ENCODE measurements at regions not wholly inside any gene's neighbourhood (a gene's known extent, or its start where the extent isn't known, plus 50 kb on each side); places are given as distances from the start of the nearest gene placed in this dataset.

DNA sequence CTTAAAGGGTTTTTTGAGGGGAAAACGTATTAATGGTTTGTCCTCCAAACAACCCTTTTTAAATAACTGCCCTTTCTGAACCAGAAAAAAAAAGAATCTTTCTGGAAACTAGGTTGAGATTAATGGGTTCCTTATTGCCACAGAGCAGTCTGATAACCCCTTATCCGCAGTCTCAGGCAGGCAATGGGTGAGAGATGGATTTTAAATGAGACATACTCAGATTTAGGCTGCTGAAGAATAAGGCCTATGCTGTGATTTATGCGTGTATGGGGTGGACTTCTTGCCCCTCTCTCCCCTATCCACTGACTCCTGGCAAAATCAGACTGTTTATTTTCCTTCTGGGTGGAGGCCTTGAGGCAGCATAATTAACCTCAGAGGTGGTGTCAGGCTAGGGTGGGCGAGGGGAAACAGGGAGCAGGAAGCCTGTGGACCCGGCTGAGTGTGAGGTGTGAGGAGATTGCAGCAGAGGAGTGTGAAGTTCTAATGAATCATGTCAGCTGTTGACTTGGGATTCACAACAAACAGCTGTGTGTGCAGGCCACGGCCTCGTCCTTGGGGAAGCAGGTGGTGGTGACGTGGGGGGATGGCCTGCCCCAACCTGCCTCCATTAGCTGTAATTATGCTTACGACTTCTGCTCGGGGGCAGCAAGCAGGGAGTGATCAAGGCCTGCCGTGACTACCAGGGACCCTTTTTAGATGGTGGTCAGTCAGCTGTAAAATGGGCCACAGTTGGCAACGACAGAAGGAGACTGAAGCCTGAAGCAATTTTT is 196.4 kb downstream of the SEMA6A start:
- Mint-ChIP-seq H3K36me3 (ENCODE audit: low read depth) (peaks cover 6% of the 10 kb centered on the region), H3K4me3 (peak overlapping the region; percentile 10), H3K4me1 (peaks cover 77% of the 10 kb centered on the region), H3K27me3 (ENCODE audit: low read depth, poor library complexity) (no peaks in the 10 kb centered on the region), H3K9me3 (no peaks in the 10 kb centered on the region), H3K27ac (peak overlapping the region; percentile 58)
- TF ChIP-seq, protein P1, sequence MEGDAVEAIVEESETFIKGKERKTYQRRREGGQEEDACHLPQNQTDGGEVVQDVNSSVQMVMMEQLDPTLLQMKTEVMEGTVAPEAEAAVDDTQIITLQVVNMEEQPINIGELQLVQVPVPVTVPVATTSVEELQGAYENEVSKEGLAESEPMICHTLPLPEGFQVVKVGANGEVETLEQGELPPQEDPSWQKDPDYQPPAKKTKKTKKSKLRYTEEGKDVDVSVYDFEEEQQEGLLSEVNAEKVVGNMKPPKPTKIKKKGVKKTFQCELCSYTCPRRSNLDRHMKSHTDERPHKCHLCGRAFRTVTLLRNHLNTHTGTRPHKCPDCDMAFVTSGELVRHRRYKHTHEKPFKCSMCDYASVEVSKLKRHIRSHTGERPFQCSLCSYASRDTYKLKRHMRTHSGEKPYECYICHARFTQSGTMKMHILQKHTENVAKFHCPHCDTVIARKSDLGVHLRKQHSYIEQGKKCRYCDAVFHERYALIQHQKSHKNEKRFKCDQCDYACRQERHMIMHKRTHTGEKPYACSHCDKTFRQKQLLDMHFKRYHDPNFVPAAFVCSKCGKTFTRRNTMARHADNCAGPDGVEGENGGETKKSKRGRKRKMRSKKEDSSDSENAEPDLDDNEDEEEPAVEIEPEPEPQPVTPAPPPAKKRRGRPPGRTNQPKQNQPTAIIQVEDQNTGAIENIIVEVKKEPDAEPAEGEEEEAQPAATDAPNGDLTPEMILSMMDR (IDR thresholded peaks at IDR 0.05), result no peak
- peak; percentile 20 for DNase-seq

- Mint-ChIP-seq H3K27ac (no peak overlapping the region), H3K9me3 (no peaks in the 10 kb centered on the region), H3K4me1 (peaks cover 73% of the 10 kb centered on the region), H3K36me3 (ENCODE audit: low read depth) (peaks cover 7% of the 10 kb centered on the region), H3K4me3 (no peak overlapping the region), H3K27me3 (ENCODE audit: low read depth, poor library complexity) (no peaks in the 10 kb centered on the region)
- DNase-seq, result no peak
- TF ChIP-seq, protein P1 (IDR thresholded peaks at IDR 0.05), result no peak
Measured at GRCh38 chr5:116377276-116378006, 197.2 kb downstream of the SEMA6A start.

DNA sequence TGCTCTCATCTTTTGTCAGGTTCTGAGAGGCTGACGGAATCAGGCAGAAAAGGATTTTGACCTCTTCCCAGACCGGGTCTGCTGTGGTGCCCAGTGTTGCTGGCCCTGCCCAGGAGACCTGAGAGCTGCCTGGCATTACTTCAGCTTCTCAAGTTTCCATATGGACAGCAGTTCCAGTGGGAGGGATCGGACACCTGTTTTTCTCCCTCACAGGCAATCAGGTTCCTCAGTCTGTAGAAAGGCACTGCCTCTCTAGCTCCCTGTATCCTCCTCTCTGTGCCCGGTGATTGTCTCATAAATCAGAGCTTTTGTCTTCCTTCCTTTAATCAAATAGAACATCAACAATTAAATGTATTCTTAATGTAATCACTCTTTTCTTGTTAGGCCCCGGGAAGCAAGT is 198.7 kb downstream of the SEMA6A start:
- Mint-ChIP-seq H3K27me3 (ENCODE audit: low read depth, poor library complexity) (no peaks in the 10 kb centered on the region), H3K4me3 (no peak overlapping the region), H3K27ac (no peak overlapping the region), H3K9me3 (no peaks in the 10 kb centered on the region), H3K4me1 (peaks cover 73% of the 10 kb centered on the region), H3K36me3 (ENCODE audit: low read depth) (peaks cover 7% of the 10 kb centered on the region)
- DNase-seq, result no peak
- TF ChIP-seq, protein P1 (IDR thresholded peaks at IDR 0.05), result no peak

DNA sequence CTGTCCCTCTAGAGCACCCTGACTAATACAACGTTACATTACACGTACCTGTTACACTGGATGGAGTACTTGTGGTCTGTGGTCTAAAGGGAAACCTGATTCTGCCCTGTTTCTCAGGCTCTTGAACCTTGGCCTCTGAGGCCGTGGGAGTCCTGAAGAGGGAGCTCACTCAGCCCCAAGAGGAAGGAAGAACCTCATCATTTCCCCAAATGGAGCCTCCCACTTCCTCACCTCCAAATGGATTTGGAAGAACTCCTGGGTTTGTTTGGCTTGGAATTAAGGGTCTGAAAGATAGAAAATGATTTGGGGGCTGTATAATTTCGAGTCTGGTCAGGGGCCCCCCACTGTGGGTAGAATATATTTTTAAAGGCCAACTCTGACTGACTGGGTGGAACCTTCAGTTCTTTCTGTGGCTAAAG is 200.2 kb downstream of the SEMA6A start:
- DNase-seq, result no peak
- TF ChIP-seq, protein P1 (IDR thresholded peaks at IDR 0.05), result no peak
- Mint-ChIP-seq H3K27me3 (ENCODE audit: low read depth, poor library complexity) (no peaks in the 10 kb centered on the region), H3K27ac (no peak overlapping the region), H3K9me3 (no peaks in the 10 kb centered on the region), H3K4me3 (no peak overlapping the region), H3K36me3 (ENCODE audit: low read depth) (peaks cover 7% of the 10 kb centered on the region), H3K4me1 (peaks cover 73% of the 10 kb centered on the region)

- Mint-ChIP-seq H3K4me1 (peaks cover 60% of the 10 kb centered on the region), H3K9me3 (no peaks in the 10 kb centered on the region), H3K27me3 (ENCODE audit: low read depth, poor library complexity) (no peaks in the 10 kb centered on the region), H3K27ac (no peak overlapping the region), H3K36me3 (ENCODE audit: low read depth) (peaks cover 7% of the 10 kb centered on the region), H3K4me3 (no peak overlapping the region)
- TF ChIP-seq, protein P1 (IDR thresholded peaks at IDR 0.05), result no peak
- DNase-seq, result no peak
Measured at GRCh38 chr5:116372931-116373597, 201.6 kb downstream of the SEMA6A start.

Measured in nephron progenitor cell (in vitro differentiated cells).